ENCODE measurements at regions not wholly inside any gene's neighbourhood (a gene's known extent, or its start where the extent isn't known, plus 50 kb on each side); places are given as distances from the start of the nearest gene placed in this dataset.

- TF ChIP-seq CTCF (IDR thresholded peaks at IDR 0.05), result no peak
- no peak for FAIRE-seq
- Histone ChIP-seq H3K9me3 (no peaks in the 10 kb centered on the region), H3K27me3 (no peaks in the 10 kb centered on the region), H3K36me3 (no peaks in the 10 kb centered on the region), H3K4me3 (no peak overlapping the region), H3K4me1 (no peaks in the 10 kb centered on the region), H3K27ac (no peak overlapping the region)
- WGBS, 2 donors, result 66 to 84% methylated on average over 9 of the region's 9 CpGs
- no peak for ATAC-seq
- intact Hi-C loops (cut with DNase I), result no loop called here
- no peak for DNase-seq
These were observed 65.1 kb upstream of the FAM222A start for GRCh38 chr12:109648521-109648920.

- Histone ChIP-seq H3K27me3 (no peaks in the 10 kb centered on the region), H3K4me1 (no peaks in the 10 kb centered on the region), H3K36me3 (no peaks in the 10 kb centered on the region), H3K27ac (no peak overlapping the region), H3K9me3 (no peaks in the 10 kb centered on the region), H3K4me3 (no peak overlapping the region)
- FAIRE-seq (no peak), ATAC-seq (no peak), DNase-seq (no peak)
- intact Hi-C loops (cut with DNase I), result no loop called here
- 59 to 63% methylated on average over 4 of the region's 4 CpGs for WGBS, 2 donors
- no peak for TF ChIP-seq CTCF (IDR thresholded peaks at IDR 0.05)
These were observed 62.8 kb upstream of the FAM222A start for GRCh38 chr12:109650808-109651207.

- Histone ChIP-seq H3K9me3 (no peaks in the 10 kb centered on the region), H3K36me3 (no peaks in the 10 kb centered on the region), H3K27ac (no peak overlapping the region), H3K27me3 (no peaks in the 10 kb centered on the region), H3K4me3 (no peak overlapping the region), H3K4me1 (no peaks in the 10 kb centered on the region)
- intact Hi-C loops (cut with DNase I), result no loop called here
- FAIRE-seq, result no peak
- ATAC-seq, result no peak
- TF ChIP-seq CTCF (IDR thresholded peaks at IDR 0.05), result no peak
- 51 to 88% methylated on average over 1 of the region's 1 CpG for WGBS, 2 donors
- no peak for DNase-seq
These were observed 62.0 kb upstream of the FAM222A start for GRCh38 chr12:109651596-109651995.

GRCh38 chr12:109652233-109652976 is 61.2 kb upstream of the FAM222A start:
- intact Hi-C loops (cut with DNase I), result no loop called here
- WGBS, 2 donors, result 60 to 65% methylated on average over 10 of the region's 10 CpGs
- no peaks in the 10 kb centered on the region for H3K4me1 ChIP-seq
- no peak for ATAC-seq
- TF ChIP-seq CTCF (IDR thresholded peaks at IDR 0.05), result no peak
- no peak for FAIRE-seq
- DNase-seq, result no peak
- no peaks in the 10 kb centered on the region for H3K27me3 ChIP-seq
- H3K9me3 ChIP-seq, result no peaks in the 10 kb centered on the region
- H3K27ac ChIP-seq, result no peak overlapping the region
- H3K4me3 ChIP-seq, result no peak overlapping the region
- no peaks in the 10 kb centered on the region for H3K36me3 ChIP-seq

GRCh38 chr12:109652977-109653264 is 60.7 kb upstream of the FAM222A start:
- no peaks in the 10 kb centered on the region for H3K27me3 ChIP-seq
- no peak for DNase-seq
- intact Hi-C loops (cut with DNase I), result no loop called here
- no peaks in the 10 kb centered on the region for H3K36me3 ChIP-seq
- WGBS, 2 donors, result 54 to 73% methylated on average over 2 of the region's 2 CpGs
- H3K4me1 ChIP-seq, result no peaks in the 10 kb centered on the region
- no peaks in the 10 kb centered on the region for H3K9me3 ChIP-seq
- H3K4me3 ChIP-seq, result no peak overlapping the region
- TF ChIP-seq CTCF (IDR thresholded peaks at IDR 0.05), result no peak
- FAIRE-seq, result no peak
- ATAC-seq, result no peak
- no peak overlapping the region for H3K27ac ChIP-seq
